NCI-H2081 treated with DMSO at 0.1 percent for 48 hours (cell line): ENCODE measurements at regions not wholly inside any gene's neighbourhood (a gene's known extent, or its start where the extent isn't known, plus 50 kb on each side); places are given as distances from the start of the nearest gene placed in this dataset.
A peak's percentile ranks its signal among the peaks of the same experiment; 100 is the strongest.

Experiments used
- DNase-seq: peaks from one replicate; lab custom pipeline; 2025; lab: John Stamatoyannopoulos, UW

- no peak for DNase-seq
These were observed 665.0 kb upstream of the CBLB start for GRCh38 chr3:106533788-106534160.

GRCh38 chr3:106534206-106534605 is 665.4 kb upstream of the CBLB start:
- no peak for DNase-seq

- DNase-seq: no peak
These were observed 671.9 kb upstream of the CBLB start for GRCh38 chr3:106540743-106541142.

GRCh38 chr3:106542101-106542769 is 673.4 kb upstream of the CBLB start:
- DNase-seq: no peak

GRCh38 chr3:106552351-106553043 is 683.7 kb upstream of the CBLB start:
- DNase-seq: no peak

- no peak for DNase-seq
These were observed 691.7 kb upstream of the CBLB start for GRCh38 chr3:106560451-106560966.

GRCh38 chr3:106566277-106566676 is 697.5 kb upstream of the CBLB start:
- DNase-seq: no peak

GRCh38 chr3:106570426-106570825 is 701.6 kb upstream of the CBLB start:
- no peak for DNase-seq

GRCh38 chr3:106573605-106574004 is 704.8 kb upstream of the CBLB start:
- no peak for DNase-seq

GRCh38 chr3:106575029-106575428 is 706.2 kb upstream of the CBLB start:
- no peak for DNase-seq

- DNase-seq: no peak
These were observed 708.4 kb upstream of the CBLB start for GRCh38 chr3:106577241-106577640.

GRCh38 chr3:106578911-106579310 is 710.1 kb upstream of the CBLB start:
- DNase-seq: no peak

GRCh38 chr3:106582151-106582550 is 713.3 kb upstream of the CBLB start:
- DNase-seq: no peak

- no peak for DNase-seq
These were observed 718.7 kb upstream of the CBLB start for GRCh38 chr3:106587551-106587950.

GRCh38 chr3:106588739-106589138 is 719.9 kb upstream of the CBLB start:
- DNase-seq: no peak

GRCh38 chr3:106589311-106589942 is 720.6 kb upstream of the CBLB start:
- no peak for DNase-seq

GRCh38 chr3:106590216-106590615 is 721.4 kb upstream of the CBLB start:
- no peak for DNase-seq

- DNase-seq: no peak
These were observed 724.6 kb upstream of the CBLB start for GRCh38 chr3:106593381-106593780.

- DNase-seq: peak; percentile 57
These were observed 741.0 kb upstream of the CBLB start for GRCh38 chr3:106609666-106610301.

GRCh38 chr3:106610362-106610959 is 741.6 kb upstream of the CBLB start:
- DNase-seq: no peak

GRCh38 chr3:106611116-106611515 is 742.3 kb upstream of the CBLB start:
- no peak for DNase-seq

- no peak for DNase-seq
These were observed 743.0 kb upstream of the CBLB start for GRCh38 chr3:106611841-106612240.
